Hepatic stellate cell (primary cell): ENCODE measurements at regions not wholly inside any gene's neighbourhood (a gene's known extent, or its start where the extent isn't known, plus 50 kb on each side); places are given as distances from the start of the nearest gene placed in this dataset.
"Not testable (repeated sequence)": the region's sequence is repeated elsewhere in the genome, so short reads cannot be mapped to it uniquely, and the experiment has no call there.

Source experiments
- DNase-seq: peaks from one replicate; pipeline ENCODE4 v3.0.0; 2011; ENCODE audit warnings: low spot score

DNA sequence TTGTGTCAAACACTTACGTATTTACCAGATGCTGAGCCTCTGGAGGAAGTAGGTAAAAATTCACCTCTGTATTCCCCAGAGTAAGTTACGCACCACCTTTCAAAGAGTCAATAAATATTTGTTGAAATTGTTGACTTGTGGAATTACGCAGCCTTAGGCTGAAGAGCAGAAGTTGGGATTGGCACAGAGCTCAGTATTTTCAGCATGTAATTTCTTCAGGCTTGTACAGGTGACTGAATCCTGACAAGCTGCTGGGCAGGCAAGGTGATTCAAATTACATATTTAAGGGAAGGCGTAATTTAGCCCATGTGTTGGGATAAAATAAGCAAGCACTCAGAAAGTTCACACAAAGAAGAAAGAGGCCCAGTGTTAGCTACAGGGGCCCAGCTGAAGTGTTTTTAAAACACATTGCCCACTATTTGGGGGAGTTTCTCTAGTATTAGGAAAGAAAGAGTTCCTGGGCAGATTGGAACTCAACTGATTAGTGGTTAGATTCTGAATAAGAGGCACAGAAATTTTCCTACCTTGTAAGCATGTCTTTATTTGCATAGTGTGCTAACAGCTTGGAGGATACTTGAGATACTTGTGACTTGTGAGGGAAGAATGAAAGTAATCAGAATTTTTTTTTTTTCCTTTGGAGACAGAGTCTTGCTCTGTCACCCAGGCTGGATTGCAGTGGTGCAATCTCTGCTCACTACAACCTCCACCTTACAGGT is 165.3 kb upstream of the FBXL7 start:
- no peak for DNase-seq

DNA sequence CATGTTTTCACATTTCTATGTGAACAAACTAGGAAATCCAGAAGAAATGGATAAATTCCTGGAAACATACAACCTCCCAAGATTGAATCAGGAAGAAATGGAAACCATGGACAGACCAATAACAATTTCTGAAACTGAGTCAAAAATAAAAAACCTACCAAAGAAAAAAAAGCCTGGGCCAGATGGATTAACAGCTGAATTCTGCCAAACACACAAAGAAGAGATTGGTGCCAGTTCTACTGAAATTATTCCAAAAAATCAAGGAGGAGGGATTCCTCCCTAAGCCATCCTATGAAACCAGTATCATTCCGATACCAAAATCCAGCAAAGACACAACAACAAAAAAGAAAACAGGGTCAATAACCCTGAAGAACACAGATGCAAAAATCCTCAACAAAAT is 166.9 kb upstream of the FBXL7 start:
- DNase-seq: no peak

DNA sequence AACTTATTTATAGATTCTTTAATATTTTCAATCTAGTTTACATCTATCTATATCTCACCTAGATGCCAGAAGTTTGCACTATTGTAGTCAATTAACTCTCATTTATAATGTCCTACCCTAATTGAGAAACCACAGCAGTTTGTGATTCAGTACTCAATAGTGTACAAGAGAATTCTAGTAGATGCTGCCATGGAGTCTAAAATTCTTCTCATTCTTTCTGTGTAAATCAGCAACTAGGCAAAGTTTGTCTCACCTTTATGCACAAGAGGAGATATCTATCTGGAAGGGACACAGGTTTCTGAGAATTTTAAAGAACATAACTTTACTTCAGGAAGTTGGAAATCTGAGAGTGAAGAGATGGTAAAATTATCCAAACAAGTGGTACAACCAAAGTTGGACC is 173.0 kb upstream of the FBXL7 start:
- DNase-seq: no peak

DNA sequence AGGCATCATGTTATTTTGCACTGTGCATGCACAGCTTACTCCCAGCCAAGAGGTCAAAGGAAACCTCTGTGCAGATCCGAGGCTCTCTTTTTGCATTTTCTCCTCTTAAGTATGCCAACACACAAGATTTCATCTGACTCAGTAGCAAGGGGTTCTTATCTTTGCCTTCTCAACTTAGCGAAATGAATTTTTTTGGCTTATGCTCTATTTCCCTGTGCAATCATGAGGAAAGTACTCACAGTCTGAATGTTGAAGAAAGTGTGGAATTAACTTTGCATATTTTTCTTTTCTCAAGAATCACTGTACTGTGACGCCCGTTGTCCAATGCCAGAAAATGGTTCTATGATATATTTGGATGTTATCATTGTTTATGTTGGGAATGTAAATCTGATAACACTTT is 173.5 kb upstream of the FBXL7 start:
- DNase-seq: no peak

DNA sequence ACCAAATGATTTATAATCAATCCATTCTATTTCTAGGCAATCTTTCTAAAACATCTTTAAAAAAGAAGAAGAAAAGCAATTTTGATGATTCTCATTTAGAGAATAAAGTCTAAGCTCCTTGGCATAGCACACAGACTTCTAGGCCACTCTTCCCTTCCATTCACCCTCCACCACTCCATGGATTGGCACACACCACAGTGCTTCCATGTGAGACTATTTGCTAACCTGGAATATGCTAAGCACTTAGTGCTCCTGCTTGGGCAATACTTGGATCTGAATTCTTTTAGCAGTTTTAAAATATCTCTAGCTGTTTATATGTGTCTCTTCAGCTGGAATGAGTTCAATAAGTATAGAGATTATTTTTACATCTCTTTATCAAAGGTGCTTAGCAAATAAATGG is 177.6 kb upstream of the FBXL7 start:
- DNase-seq: no peak

DNA sequence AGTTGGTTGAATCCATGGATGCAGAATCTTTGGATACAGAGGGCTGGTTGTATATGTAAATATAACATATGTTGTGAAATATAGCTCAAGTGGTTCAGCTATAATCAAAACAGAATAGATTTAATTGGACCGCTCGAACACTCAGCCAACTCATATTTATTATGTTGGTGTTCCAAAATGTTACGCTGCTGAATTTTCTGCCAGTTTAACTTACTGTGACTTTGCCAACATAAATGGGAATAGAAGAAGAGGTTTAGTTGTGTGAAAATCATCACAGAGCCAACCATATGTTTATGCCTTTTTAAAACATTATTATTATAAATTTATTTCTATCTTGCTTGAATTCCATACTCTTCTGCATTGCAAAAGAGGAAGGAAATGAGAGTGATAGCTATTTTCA is 178.2 kb upstream of the FBXL7 start:
- no peak for DNase-seq

DNA sequence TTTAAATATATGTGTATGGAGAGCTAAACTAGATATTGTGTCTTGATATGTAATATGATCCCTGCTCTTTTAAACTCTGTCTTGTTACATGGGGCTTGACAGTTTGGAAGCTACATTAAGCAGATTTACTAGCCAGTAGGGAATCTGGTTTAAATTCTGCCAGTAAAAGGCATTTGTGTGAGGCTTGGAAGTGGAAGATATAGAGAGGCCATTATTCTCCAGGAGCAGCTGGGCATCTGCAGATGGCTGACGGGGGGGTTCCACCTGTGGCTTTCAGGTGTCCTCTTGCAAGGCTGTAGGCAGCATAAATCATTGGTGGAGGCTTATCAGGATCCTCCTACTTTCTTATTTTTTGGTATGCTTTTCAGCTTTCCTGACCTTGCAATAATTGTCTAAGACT is 179.1 kb upstream of the FBXL7 start:
- no peak for DNase-seq

DNA sequence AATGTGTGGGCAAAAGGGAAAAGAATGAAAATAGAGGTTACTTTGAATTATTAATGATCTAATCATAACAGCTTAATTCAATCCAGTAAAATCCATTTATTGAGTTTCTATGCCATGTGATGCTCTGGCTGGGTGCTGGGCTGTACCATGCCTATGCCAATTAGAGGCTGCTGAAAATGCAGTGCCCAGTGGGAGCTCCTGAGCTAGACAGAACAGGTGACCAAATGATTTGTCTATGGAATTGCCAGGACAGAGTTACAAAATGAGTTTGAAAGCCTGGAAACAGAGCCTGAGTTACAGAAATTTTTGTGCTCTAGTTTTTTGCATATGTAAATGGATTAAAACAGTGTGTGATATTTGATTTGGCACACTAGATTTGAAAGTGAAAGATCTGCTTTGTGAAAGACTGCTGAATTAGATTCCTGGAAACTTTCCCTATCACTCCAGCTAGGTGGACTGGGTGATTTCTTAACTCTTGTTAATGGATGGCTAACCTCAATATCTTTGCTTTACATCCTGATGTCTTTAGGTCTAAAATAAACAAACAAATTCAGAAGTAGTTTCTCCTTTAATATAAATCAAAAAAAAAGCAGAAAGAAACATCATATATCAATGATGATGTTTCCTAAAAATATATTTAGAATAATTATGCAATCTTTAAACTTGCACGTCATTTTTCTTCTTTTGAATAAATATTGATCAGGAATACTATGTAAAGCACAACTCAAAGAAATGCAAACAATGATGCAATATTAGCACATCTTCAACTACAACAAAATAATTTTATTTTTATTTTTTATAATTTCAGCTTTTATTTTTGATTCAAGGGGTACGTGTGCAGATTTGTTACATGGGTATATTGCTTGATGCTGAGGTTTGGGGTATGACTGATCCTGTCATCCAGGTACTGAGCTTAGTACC is 194.8 kb upstream of the FBXL7 start:
- no peak for DNase-seq

DNA sequence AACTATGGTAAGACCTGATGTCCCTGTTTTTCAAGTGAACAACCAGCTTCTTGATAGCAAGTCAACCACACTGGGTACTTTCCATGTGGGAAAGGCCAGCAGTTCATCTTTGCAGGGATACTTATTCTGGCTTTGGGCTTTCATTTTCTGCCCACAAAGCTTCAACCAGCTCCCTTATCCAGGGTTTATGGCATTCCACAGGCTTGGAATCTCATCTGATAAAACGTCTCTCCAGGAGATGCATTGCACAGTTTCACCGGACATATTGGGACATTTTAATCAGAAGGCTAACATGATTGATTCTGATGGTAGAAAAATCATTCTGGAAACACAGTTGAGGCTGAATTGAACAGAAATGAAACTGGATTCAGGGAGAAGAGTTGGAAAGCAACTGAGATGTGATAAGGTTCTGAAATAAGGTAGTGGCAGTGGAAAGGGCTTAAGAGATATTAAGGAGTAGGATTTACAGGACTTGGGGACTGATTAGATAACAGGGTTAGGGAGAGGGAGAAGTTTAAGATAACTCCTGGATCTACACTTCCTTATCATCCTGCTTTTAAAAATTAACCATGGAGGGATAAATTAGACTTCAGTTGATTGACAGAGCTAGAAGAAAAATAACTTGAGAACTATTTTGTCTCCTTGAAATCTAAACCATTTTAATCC is 195.8 kb upstream of the FBXL7 start:
- DNase-seq: no peak

DNA sequence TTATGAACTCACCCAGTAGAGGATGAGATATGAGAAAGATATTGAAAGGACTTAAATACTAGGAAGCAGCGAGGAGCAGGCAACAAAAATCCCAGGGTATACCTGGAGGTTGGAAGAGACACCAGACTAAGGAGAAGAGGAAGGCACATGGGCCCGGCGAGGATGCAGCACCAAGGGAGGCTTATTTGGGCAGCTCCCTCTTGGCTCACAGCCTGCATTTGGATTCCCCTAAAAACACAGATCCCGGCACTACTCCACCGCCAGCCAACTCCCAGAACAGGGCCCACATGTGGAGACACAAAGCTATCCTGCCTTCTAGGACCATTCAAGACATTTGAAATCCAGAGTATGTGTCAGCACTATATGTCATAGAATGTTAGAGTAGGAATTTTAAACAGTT is 199.8 kb upstream of the FBXL7 start:
- no peak for DNase-seq

DNA sequence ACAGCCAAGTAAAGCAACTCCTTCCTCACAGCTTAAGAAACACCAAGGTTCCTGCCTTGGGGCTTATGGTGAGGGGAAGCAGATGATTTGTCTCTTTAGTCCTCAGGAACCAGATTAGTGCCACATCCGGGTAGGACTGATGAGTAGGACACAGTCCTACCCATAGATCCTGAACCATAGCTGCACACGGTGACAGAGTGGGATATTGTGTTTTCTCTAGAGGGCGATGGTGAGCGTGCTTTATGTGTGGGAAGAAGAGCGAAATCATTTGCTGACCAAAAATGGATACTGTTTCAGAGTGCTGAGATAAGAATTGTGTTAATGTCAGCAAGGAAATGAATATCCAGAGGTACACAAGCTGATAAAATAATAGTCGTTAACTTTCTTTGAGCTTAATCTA is 209.0 kb upstream of the FBXL7 start:
- DNase-seq: no peak

DNA sequence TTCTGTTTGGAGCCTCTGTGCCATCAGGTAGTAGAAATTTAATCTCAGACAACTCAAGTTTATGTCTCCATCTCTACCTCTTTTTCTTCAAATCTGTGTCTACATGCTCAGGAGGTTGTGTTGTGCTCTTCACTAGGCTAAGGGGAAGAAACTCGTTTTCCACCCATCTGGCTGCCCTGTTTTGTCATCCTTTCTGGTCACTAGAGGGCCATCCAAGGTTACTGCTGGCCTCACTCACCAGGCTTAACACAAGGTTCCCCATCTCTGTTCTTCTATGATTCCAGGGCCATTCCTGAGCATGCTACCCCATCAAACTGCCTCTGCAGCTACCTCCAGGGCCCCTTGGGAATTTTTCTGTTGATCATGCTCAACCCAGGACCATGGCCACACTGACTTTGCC is 213.3 kb upstream of the FBXL7 start:
- DNase-seq: peak; percentile 5

DNA sequence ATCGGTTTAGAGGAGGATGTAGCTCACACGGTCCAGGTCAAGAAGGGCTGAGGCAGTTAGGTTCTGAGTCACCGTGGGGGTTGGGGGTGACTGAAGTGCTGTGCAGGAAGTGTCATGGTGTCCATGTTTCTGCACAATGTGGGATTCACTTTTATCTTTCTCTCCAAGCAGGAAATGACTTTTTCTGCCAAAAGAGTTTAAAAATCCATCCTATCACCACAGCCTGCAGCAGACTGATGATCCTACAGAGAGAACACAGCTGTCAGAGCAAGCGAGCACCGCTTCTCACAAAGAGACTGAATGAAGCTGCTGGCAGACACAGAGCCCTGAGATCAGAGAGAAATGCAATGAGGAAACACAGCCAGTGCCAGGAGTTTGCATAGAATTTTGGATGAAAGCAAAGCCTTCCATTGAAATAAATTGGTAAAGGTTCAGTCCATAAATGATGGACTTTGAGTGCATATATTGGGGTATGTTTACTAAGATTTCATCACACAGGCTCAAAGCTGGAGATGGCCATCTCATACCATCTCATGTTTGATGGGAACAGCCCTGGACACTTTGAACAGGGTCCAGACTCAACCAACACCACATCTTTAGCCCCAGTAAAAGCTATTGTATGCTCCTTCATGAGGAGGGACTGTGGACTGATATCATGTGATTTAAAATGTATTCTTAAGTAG is 213.9 kb upstream of the FBXL7 start:
- peak; percentile 35 for DNase-seq

DNA sequence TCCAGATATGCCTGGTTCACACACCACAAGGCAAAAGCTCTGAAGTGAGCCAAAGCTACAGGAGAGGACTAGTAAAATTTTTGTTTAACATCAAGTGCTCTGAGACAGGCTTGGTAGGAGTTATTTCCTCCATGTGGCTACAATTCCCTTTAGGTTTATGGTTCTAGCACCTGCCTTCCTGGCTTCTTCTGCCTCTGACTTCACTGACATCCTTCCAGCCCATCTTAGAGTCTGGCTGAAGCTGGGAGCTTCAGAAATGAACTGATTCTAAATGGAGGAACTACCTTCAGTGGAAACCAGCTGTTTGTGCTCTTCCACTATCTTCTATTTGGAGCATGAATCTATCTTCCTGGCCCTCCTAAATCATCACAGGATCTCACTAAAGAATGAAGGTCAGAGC is 215.3 kb upstream of the FBXL7 start:
- no peak for DNase-seq

DNA sequence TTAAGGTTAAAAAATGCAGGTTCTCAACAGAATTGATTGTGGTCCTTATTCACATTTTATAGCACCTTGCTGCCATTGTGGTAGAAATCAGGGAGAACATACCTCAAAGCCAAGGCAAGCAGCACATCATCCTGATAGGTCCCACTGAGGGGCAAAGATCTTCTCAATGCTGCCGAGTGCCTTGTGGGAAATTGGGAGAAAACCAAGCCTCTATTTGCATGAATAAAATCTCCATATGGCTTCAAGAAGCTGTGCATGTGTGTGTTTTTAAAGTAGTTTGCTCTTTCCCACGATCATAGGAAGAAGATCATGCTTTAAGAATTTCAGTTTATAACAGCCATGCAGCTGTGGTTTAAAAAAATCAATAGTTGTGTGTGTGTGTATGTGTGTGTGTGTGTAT is 216.9 kb upstream of the FBXL7 start:
- no peak for DNase-seq

DNA sequence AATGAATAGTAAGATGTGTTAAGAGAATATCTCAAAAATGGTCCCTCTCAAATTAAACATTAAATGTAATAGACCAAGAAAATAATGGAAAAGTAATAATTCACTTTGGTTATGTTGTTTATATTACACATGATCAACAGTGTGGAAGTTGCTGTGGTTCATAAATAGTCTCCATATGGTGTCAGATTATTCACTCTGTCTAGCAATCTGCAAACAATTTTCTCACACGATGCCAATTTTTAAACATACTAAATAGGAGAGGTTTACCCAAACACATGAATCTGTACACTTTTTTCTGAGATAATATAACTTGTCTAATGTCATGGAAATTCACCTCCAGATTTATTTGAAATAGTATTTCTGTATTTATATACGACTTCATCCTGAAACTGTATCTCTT is 217.4 kb upstream of the FBXL7 start:
- no peak for DNase-seq

DNA sequence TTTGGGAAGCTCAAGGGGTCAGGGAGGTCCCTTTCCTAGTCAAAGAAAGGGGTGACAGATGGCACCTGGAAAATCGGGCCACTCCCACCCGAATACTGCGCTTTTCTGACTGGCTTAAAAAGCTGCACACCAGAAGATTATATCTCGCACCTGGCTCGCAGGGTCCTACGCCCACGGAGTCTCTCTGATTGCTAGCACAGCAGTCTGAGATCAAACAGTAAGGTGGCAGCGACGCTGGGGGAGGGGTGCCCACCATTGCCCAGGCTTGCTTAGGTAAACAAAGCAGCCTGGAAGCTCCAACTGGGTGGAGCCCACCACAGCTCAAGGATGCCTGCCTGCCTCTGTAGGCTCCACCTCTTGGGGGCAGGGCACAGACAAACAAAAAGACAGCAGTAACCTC is 228.4 kb upstream of the FBXL7 start:
- DNase-seq: not testable (repeated sequence)

DNA sequence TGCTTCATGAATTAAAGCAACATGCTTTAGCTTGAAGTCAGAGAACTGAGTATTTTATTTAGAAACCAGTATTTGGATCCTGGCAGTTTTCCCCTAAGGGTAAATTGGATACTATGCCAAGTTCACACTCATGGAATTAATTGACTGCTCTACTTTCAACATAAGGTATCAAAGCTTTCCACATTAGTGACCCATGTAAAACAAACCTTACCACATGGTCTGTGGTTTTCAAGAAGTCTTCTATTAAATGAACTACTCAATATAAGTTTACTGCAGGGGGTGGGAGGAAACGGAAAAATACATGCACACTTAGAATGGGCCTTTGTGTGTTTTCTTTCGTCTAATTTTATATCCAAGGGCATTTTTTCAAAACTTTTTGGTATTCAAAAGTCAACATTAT is 232.0 kb upstream of the FBXL7 start:
- no peak for DNase-seq

DNA sequence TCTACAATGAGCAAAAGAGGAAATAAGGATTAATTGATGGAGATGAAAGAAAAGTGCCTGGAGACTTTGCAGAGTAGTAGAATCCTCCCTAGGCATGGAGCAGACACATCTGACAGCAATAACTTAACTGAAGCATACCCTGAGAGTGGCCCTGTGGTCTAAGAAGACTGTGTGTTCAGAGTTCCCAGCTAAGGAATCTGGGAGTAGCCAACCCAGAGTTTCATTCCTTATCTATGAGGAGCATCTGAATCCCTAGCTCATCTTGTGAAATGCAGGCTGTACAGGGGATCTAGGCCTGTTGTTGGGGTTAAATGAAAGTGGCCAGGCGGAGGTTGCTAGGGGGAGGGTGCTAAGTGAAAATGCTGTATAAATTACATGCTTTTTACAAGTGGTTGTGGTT is 233.1 kb upstream of the FBXL7 start:
- DNase-seq: no peak

DNA sequence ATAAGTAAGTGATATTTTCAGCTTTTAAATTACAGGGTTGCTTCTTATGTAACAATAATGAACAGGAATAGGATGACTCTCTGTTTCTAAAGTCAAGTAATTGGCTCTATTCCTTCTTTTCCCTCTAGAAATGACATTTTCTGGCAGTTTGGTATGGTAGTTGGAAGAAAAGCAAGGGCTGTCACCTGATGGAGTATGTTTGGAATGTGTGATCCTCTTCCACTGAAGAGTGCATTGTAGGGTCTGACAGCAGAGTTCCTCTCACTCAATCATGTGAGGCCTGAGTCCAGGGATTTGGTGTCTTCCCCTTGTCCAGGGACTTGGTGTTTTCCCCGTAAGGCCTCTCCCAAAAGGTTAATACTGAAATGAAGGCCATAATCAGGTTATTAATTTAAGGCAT is 233.8 kb upstream of the FBXL7 start:
- DNase-seq: no peak

DNA sequence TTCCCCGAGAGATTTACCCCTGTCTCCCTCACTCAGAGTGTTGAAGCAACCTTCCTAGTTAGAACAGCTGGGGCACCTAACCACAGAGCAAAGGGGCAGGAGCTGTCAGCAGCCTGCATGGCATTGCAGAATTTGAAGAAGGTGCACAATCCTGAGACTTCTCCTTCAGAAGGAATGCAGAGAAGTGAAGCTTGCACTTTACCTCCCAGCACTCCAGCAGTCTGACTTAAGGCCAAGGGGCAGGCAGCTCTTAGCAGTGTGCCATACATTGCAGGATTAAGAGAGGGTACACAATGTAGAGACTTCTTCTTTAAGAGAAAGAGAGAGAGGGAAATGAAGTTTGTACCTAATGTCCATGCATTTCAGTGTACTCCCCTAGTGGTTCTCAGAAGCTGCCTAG is 236.0 kb upstream of the FBXL7 start:
- no peak for DNase-seq

DNA sequence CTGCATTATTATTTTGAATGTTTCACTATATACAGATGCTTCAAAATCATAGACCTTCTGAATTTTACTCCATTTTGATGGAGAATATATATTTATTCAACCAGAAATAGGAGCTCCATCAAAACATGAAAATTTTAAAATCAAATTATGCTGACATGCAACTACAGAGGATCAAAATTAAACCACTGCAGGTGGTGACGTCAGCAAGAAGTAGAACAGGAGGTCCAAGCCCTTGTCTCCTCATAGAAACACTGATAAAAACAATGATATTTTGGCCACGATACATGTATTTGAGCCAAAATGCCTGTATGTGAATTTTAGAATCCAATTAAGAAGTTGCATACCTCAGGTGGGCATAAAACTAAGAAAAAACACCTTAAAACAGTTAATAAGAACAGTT is 236.6 kb upstream of the FBXL7 start:
- no peak for DNase-seq
